ENCODE measurements at regions not wholly inside any gene's neighbourhood (a gene's known extent, or its start where the extent isn't known, plus 50 kb on each side); places are given as distances from the start of the nearest gene placed in this dataset.
"Not testable (repeated sequence)": the region's sequence is repeated elsewhere in the genome, so short reads cannot be mapped to it uniquely, and the experiment has no call there.

DNA sequence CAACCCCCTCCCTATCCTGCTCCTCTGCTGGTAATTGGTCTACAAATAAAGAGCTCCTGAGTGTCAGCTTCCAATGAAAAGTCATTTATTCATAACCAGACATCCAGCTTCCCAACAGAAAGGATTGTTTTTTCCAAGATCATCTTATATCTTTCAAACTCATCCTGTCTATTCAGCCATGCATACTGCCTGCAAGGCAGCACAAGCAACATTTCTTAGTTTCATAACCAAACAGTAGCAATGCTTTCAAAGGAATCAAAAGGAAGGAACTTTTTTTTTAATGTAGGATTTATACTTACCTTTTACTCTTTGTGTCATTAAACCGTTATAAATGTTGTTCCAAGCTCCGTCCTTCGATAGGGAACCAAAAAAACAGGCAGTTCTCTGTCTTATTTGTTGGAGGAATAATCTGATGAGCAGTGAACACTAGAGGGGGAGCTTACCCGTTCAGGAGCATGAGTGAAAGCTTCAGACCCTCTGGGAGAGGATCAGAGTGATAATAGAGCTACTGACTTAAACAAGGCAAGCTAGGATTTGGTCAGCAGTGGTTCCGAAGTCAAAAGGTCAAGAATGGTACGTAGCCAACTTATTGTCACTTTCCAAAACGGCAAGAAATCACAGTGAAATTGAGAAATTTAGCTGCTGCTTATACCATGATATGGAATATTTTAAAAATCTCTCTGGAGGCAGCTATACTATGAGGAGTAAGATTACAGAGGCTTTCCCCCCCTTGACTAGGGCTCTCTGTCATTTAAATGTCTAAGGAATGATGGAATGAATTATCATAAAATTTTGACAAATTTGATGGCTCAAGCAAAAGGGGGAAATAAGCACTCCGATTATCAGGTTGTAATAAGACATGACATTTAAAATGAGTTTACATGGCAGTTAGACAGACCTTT is 892.9 kb downstream of the NR2F1-AS1 start:
- no peak for ATAC-seq
- peaks cover 2% of the 10 kb centered on the region for H3K9me3 Mint-ChIP-seq
- no peak overlapping the region for H3K4me3 Mint-ChIP-seq
- no peaks in the 10 kb centered on the region for H3K36me3 Mint-ChIP-seq
- no peak overlapping the region for H3K27ac Mint-ChIP-seq
- H3K27me3 Mint-ChIP-seq = no peaks in the 10 kb centered on the region
- H3K4me1 Mint-ChIP-seq = no peaks in the 10 kb centered on the region

GRCh38 chr5:92678640-92679039 is 902.4 kb downstream of the NR2F1-AS1 start:
- Mint-ChIP-seq H3K27me3 (no peaks in the 10 kb centered on the region), H3K4me1 (no peaks in the 10 kb centered on the region), H3K27ac (no peak overlapping the region), H3K9me3 (no peaks in the 10 kb centered on the region), H3K36me3 (no peaks in the 10 kb centered on the region), H3K4me3 (no peak overlapping the region)
- no peak for ATAC-seq

DNA sequence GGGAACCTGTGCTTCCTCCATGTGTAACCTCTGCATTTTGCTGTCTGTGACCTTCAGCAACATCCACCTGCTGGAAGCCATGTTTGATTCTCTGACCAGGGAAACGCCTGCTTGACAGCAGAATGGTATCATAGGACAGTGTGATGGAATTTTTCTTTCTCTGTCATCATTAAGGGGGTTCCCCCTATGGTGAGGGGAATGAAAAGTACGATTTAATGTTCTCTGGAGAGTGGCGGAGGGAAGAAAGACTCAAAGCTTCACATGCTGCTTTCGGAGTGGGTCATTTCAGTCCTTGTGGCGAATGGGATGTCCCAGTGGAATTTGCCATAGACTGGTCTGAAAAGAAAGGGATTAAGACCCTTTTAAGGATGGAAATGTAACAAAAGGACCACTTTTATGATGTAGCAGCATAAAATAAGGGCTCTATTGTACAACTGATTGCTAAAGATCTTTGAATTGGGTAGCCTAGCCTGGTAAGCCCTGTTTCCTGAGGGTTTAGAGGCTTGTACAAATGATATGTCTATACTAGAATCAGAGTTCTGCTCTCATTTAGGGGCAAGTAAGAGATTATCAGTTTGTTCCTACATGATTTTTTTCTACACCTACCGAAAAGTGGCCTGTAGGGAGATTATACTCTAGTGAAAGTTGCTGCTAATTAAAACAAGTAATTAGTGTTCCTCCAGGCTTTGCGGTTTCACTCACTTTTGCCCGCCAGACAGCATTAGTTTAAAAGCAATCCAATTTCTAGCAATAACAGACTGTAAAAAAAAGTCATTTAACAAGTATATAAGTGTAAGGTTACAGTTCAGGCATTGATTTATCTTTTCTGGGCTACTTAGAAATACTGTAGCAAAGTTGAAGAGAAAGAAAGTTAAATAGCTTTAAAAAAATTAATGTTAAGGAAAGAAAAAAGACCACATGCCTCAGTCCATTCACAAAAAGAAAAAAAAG is 904.5 kb downstream of the NR2F1-AS1 start:
- Mint-ChIP-seq H3K27ac (no peak overlapping the region), H3K4me3 (no peak overlapping the region), H3K27me3 (no peaks in the 10 kb centered on the region), H3K36me3 (no peaks in the 10 kb centered on the region), H3K9me3 (no peaks in the 10 kb centered on the region), H3K4me1 (no peaks in the 10 kb centered on the region)
- no peak for ATAC-seq

GRCh38 chr5:92674321-92674720 is 906.7 kb downstream of the NR2F1-AS1 start:
- no peak overlapping the region for H3K4me3 Mint-ChIP-seq
- H3K27ac Mint-ChIP-seq = no peak overlapping the region
- no peaks in the 10 kb centered on the region for H3K4me1 Mint-ChIP-seq
- H3K36me3 Mint-ChIP-seq = no peaks in the 10 kb centered on the region
- no peaks in the 10 kb centered on the region for H3K27me3 Mint-ChIP-seq
- no peaks in the 10 kb centered on the region for H3K9me3 Mint-ChIP-seq
- ATAC-seq = no peak

GRCh38 chr5:92665506-92665905 is 915.5 kb downstream of the NR2F1-AS1 start:
- peaks cover 3% of the 10 kb centered on the region for H3K9me3 Mint-ChIP-seq
- H3K27ac Mint-ChIP-seq = no peak overlapping the region
- H3K4me1 Mint-ChIP-seq = no peaks in the 10 kb centered on the region
- no peak for ATAC-seq
- H3K4me3 Mint-ChIP-seq = no peak overlapping the region
- no peaks in the 10 kb centered on the region for H3K36me3 Mint-ChIP-seq
- H3K27me3 Mint-ChIP-seq = no peaks in the 10 kb centered on the region

DNA sequence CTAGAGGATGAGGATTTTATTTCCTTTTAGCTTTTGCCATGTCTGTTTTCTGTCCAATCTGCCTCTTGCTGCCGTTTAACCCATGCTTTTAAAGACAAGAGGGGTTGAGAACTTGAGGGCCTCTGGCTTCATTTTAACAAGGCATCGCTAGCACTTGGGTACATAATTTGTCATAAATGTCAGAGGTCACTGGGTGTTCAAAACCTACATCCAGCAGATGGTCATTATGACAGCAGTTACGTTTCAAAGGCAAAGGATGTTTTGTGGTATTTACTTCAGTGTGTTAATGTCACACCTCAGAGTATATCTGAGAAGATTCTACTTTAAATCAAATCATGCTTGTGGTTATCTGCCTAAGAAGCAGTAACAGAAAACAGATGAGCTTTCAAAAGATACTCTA is 918.3 kb downstream of the NR2F1-AS1 start:
- no peaks in the 10 kb centered on the region for H3K27me3 Mint-ChIP-seq
- H3K36me3 Mint-ChIP-seq = no peaks in the 10 kb centered on the region
- no peak for ATAC-seq
- H3K4me1 Mint-ChIP-seq = no peaks in the 10 kb centered on the region
- H3K4me3 Mint-ChIP-seq = no peak overlapping the region
- H3K27ac Mint-ChIP-seq = no peak overlapping the region
- H3K9me3 Mint-ChIP-seq = no peaks in the 10 kb centered on the region

GRCh38 chr5:92659246-92659645 is 921.8 kb downstream of the NR2F1-AS1 start:
- no peaks in the 10 kb centered on the region for H3K36me3 Mint-ChIP-seq
- no peaks in the 10 kb centered on the region for H3K4me1 Mint-ChIP-seq
- ATAC-seq = no peak
- H3K9me3 Mint-ChIP-seq = no peaks in the 10 kb centered on the region
- no peak overlapping the region for H3K4me3 Mint-ChIP-seq
- H3K27ac Mint-ChIP-seq = no peak overlapping the region
- H3K27me3 Mint-ChIP-seq = no peaks in the 10 kb centered on the region

GRCh38 chr5:92654601-92655000 is 926.4 kb downstream of the NR2F1-AS1 start:
- not testable (repeated sequence) for H3K27me3 Mint-ChIP-seq, H3K27ac Mint-ChIP-seq, ATAC-seq, H3K4me1 Mint-ChIP-seq, H3K36me3 Mint-ChIP-seq, H3K4me3 Mint-ChIP-seq, H3K9me3 Mint-ChIP-seq

DNA sequence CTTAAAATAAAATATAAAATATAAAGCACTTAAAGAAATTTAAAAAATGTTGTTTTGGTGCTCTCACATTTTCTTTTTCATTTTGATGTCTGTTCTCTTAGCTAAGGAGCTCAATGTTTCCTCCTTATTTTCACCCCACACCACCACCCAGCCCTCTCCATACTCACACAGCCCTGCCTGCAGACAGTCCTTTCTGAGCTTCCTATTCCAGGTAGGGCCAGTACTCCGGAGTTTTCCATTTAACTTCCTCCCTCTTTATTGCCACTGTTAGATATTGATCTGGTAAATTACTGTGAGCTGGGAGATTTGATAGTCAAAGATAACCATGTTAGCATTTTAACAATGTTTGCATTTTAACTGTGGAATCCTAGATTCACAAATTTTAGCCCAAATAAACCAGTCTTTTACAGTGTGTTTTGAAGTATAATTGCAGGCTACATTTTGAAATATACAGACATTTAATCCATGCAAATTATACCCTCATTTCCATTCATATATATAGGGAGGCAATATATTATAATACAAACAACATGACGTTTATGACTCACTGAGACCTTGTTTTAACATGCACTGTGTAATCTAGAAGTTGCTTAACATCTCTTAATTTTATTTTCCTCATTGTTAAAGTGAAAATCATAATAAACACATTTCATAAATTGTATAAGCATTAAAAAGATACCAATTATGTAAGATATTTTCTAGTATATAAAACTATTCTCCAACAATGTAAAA is 927.1 kb downstream of the NR2F1-AS1 start:
- no peak for ATAC-seq
- H3K36me3 Mint-ChIP-seq = no peaks in the 10 kb centered on the region
- no peak overlapping the region for H3K4me3 Mint-ChIP-seq
- H3K27me3 Mint-ChIP-seq = no peaks in the 10 kb centered on the region
- peaks cover 3% of the 10 kb centered on the region for H3K9me3 Mint-ChIP-seq
- no peak overlapping the region for H3K27ac Mint-ChIP-seq
- no peaks in the 10 kb centered on the region for H3K4me1 Mint-ChIP-seq

DNA sequence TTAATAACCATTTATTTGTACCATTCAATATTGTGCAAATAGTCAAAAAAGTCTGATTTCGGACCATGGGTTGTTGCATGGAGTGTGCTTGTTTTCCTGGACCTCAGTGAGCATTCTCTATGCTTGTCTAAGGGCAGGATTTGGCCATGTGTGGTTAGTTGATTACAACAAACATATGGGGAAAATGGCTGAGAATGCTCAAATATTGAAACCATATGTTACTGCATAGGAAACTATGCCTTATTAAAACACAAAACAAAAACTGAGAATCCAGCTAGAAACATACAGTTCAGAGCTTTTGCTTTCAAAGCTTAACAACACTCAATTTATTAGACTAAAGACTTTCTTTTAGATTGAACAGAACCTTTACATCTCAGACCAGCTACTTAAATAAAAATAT is 928.3 kb downstream of the NR2F1-AS1 start:
- no peak overlapping the region for H3K27ac Mint-ChIP-seq
- H3K36me3 Mint-ChIP-seq = no peaks in the 10 kb centered on the region
- no peaks in the 10 kb centered on the region for H3K27me3 Mint-ChIP-seq
- no peak for ATAC-seq
- H3K9me3 Mint-ChIP-seq = peaks cover 3% of the 10 kb centered on the region
- no peak overlapping the region for H3K4me3 Mint-ChIP-seq
- H3K4me1 Mint-ChIP-seq = no peaks in the 10 kb centered on the region

DNA sequence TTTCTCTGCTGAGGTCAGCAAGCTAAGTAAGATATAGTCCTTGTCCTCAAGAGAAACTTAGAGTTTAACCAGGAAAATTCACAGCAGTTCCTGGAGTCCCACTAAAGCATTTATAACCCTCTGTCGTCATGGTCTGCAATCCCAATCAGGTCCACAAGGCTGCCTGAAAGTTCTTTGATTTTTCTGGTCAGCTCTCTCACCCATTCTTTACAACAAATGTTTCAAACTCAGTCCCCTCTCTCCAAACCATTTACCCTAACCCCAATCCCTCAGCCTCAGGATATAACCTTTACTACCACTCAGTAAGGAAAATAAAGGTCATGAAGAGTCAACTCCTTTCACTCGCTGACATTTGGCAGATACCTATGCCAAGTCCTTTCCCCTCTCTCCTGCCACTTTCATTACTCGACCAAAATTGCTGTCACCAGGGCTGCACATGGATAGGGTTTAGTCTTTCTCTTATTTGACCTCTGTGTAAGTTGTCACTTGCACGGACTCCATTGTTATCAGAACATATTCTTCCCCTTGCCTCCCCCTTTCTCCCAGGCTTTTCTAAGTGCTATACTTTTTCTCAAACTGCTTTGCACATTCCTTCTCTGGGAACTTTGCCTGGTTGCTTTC is 936.6 kb downstream of the NR2F1-AS1 start:
- Mint-ChIP-seq H3K4me1 (no peaks in the 10 kb centered on the region), H3K36me3 (no peaks in the 10 kb centered on the region)

GRCh38 chr5:92641031-92641962 is 939.7 kb downstream of the NR2F1-AS1 start:
- H3K36me3 Mint-ChIP-seq = no peaks in the 10 kb centered on the region
- ATAC-seq = no peak
- no peaks in the 10 kb centered on the region for H3K4me1 Mint-ChIP-seq
- no peaks in the 10 kb centered on the region for H3K9me3 Mint-ChIP-seq
- H3K4me3 Mint-ChIP-seq = no peak overlapping the region
- no peak overlapping the region for H3K27ac Mint-ChIP-seq
- no peaks in the 10 kb centered on the region for H3K27me3 Mint-ChIP-seq

More for the DNA sequence above, 936.6 kb downstream of the NR2F1-AS1 start:
- H3K27ac Mint-ChIP-seq = no peak overlapping the region
- no peak for ATAC-seq
- H3K4me3 Mint-ChIP-seq = no peak overlapping the region
- H3K9me3 Mint-ChIP-seq = no peaks in the 10 kb centered on the region
- no peaks in the 10 kb centered on the region for H3K27me3 Mint-ChIP-seq

DNA sequence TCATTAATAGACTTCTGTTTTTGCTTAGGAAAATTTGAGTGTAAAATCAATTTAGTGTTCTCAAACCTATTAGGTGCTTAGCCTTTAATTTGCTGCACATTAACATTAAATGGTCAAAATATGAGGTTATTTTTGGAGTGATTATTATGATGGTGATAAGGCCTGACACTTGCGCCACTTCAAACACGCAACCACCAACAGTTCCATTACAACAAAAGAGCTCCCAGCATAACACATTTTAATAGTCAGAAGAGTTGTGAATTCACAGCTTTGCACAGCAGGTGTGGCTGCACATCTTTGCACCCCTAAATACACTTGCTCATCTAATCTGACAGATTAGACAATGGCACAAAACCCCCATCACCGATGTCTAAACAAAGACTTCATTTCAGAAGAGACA is 940.7 kb downstream of the NR2F1-AS1 start:
- no peak overlapping the region for H3K27ac Mint-ChIP-seq

GRCh38 chr5:92637960-92638359 is 943.1 kb downstream of the NR2F1-AS1 start:
- no peak overlapping the region for H3K4me3 Mint-ChIP-seq
- H3K27me3 Mint-ChIP-seq = no peaks in the 10 kb centered on the region
- no peak overlapping the region for H3K27ac Mint-ChIP-seq
- H3K9me3 Mint-ChIP-seq = peaks cover 4% of the 10 kb centered on the region
- no peak for ATAC-seq
- no peaks in the 10 kb centered on the region for H3K36me3 Mint-ChIP-seq
- H3K4me1 Mint-ChIP-seq = no peaks in the 10 kb centered on the region

More for the DNA sequence above, 940.7 kb downstream of the NR2F1-AS1 start:
- Mint-ChIP-seq H3K27me3 (no peaks in the 10 kb centered on the region), H3K4me3 (no peak overlapping the region), H3K36me3 (no peaks in the 10 kb centered on the region), H3K9me3 (no peaks in the 10 kb centered on the region), H3K4me1 (no peaks in the 10 kb centered on the region)
- no peak for ATAC-seq

Measured in stimulated activated memory B cell treated with anti-CD40 and anti-IgM and Interleukin-4, amounts not matched to agents 10 μg/mL and 1 μg/mL and 100 μg/mL, for 72 hours (primary cell).